CD4-positive, alpha-beta T cell (primary cell): ENCODE measurements at regions not wholly inside any gene's neighbourhood (a gene's known extent, or its start where the extent isn't known, plus 50 kb on each side); places are given as distances from the start of the nearest gene placed in this dataset.

Experiments
- ATAC-seq: fragments of 200-7000 bp; cut with Tn5 transposase; one replicate; pipeline ENCODE4 v1.10.0; 2022; ENCODE audit warnings: mild to moderate bottlenecking; ENCODE audit not compliant: poor library complexity
- CTCF ChIA-PET: fragments of 350-600 bp; sonication (Branson Sonifier 250); formaldehyde crosslinking; loops from one replicate; lab custom pipeline; 2021; ENCODE audit warnings: antibody characterized with exemption, inconsistent platforms; lab: Charles Lee
- POLR2A ChIA-PET: fragments of 350-600 bp; sonication (Branson Sonifier 250); formaldehyde crosslinking; loops from one replicate; lab custom pipeline; 2021; ENCODE audit warnings: antibody characterized with exemption, inconsistent platforms; lab: Charles Lee
- DNase-seq, 14 experiments: peaks; one replicate each; pipeline ENCODE4 v3.0.0-alpha.2; 2013 to 2020; ENCODE audit warnings: mixed read lengths in 2 of 14
- H3K27ac ChIP-seq, 2 donors: one replicate each; pipeline versions ENCODE4 v1.5.1 to v1.7.0; 2013; ENCODE audit warnings: low read length in 2 of 2, low read depth in 1 of 2, mild to moderate bottlenecking in 1 of 2
- H3K27me3 ChIP-seq, 2 experiments: 1 replicate in 1 of 2; 2 replicates in 1 of 2; pipeline versions ENCODE4 v1.6.1 to v1.7.0; 2013; ENCODE audit warnings: low read length in 2 of 2, control low read depth in 1 of 2, mild to moderate bottlenecking in 1 of 2, moderate library complexity in 1 of 2; ENCODE audit not compliant: insufficient read depth in 2 of 2, control insufficient read depth in 1 of 2
- H3K36me3 ChIP-seq: one replicate; pipeline ENCODE4 v1.6.1; 2013; ENCODE audit warnings: low read length, control low read depth; ENCODE audit not compliant: insufficient read depth
- H3K4me1 ChIP-seq: one replicate; pipeline ENCODE4 v1.6.1; 2013; ENCODE audit warnings: low read length, control low read depth; ENCODE audit not compliant: insufficient read depth
- H3K4me3 ChIP-seq: one replicate; pipeline ENCODE4 v1.5.1; 2013; ENCODE audit warnings: mild to moderate bottlenecking, low read length, moderate library complexity
- H3K9me3 ChIP-seq, 2 experiments: 1 replicate in 1 of 2; 2 replicates in 1 of 2; pipeline versions ENCODE4 v1.6.1 to v1.7.0; 2013; ENCODE audit warnings: low read length in 2 of 2, mild to moderate bottlenecking in 2 of 2, control low read depth in 1 of 2, moderate library complexity in 1 of 2; ENCODE audit not compliant: control insufficient read depth in 1 of 2, insufficient read depth in 1 of 2
- H3K27ac Mint-ChIP-seq: one replicate; pipeline ENCODE4 v1.8.0; 2020; ENCODE audit warnings: mixed read lengths
- H3K27me3 Mint-ChIP-seq: one replicate; pipeline ENCODE4 v1.8.0; 2021; ENCODE audit warnings: mixed read lengths
- H3K36me3 Mint-ChIP-seq: one replicate; pipeline ENCODE4 v1.8.0; 2021; ENCODE audit warnings: low read depth, mixed read lengths
- H3K4me1 Mint-ChIP-seq: one replicate; pipeline ENCODE4 v1.8.0; 2021; ENCODE audit warnings: low read depth, mixed read lengths
- H3K4me3 Mint-ChIP-seq: one replicate; pipeline ENCODE4 v1.8.0; 2020; ENCODE audit warnings: mild to moderate bottlenecking, mixed read lengths
- H3K9me3 Mint-ChIP-seq: one replicate; pipeline ENCODE4 v1.8.0; 2020; ENCODE audit warnings: mixed read lengths
- CTCF ChIP-seq: fragments of 200-600 bp; IDR thresholded peaks from one replicate; pipeline ENCODE4 v1.8.0; 2022; ENCODE audit warnings: antibody characterized with exemption, mild to moderate bottlenecking
- intact Hi-C, 2 experiments: fragments of 100-400 bp; cut with DNase I in 1 of 2; cut with micrococcal nuclease in 1 of 2; formaldehyde crosslinking; loops; one replicate each; pipeline versions ENCODE4 v1.15.1 to v1.9.0; 2023 to 2025; cut with DNase I, micrococcal nuclease

GRCh38 chr1:217238945-217239344 lies 391.9 kb downstream of the GPATCH2 start:
- Histone ChIP-seq H3K27me3 (no peaks in the 10 kb centered on the region), H3K36me3 (no peaks in the 10 kb centered on the region), H3K9me3 (no peaks in the 10 kb centered on the region), H3K27ac (no peak overlapping the region), H3K4me1 (no peaks in the 10 kb centered on the region), H3K4me3 (no peak overlapping the region)
- ATAC-seq (no peak), DNase-seq (no peak)
- Mint-ChIP-seq H3K27me3 (no peaks in the 10 kb centered on the region), H3K27ac (no peak overlapping the region), H3K4me1 (no peaks in the 10 kb centered on the region), H3K9me3 (peaks cover 9% of the 10 kb centered on the region), H3K4me3 (no peak overlapping the region), H3K36me3 (no peaks in the 10 kb centered on the region)
- CTCF ChIA-PET, result no interaction called here
- POLR2A ChIA-PET, result no interaction called here
- intact Hi-C loops, result no loop called here
- no peak for TF ChIP-seq CTCF

DNA sequence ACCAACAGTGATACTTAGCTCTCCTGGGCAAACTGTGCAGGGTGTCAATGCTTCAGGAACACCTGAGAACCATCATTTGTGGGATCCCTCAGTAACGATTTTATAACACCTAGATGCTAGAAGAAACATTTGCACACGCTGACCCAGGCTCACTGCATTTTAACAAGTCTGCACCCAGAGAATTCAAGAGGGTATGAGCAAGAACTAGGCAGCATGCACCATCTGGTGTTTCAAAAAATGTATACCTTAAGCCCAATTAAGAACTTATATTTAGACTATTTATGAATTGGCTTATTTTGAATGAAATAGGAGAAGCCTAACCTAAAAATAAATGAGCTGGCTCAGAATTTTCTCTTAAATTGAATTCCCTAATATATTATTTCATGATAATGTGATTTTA lies 400.5 kb downstream of the GPATCH2 start:
- H3K27me3 Mint-ChIP-seq, result no peaks in the 10 kb centered on the region
- ChIA-PET CTCF (no interaction called here), POLR2A (no interaction called here)
- H3K4me1 ChIP-seq, result no peaks in the 10 kb centered on the region
- no peak overlapping the region for H3K4me3 ChIP-seq
- no peak for TF ChIP-seq CTCF
- H3K4me1 Mint-ChIP-seq, result no peaks in the 10 kb centered on the region
- H3K36me3 Mint-ChIP-seq, result no peaks in the 10 kb centered on the region
- ATAC-seq, result no peak
- no peak overlapping the region for H3K27ac Mint-ChIP-seq
- peaks cover 4% of the 10 kb centered on the region for H3K9me3 Mint-ChIP-seq
- H3K9me3 ChIP-seq, result no peaks in the 10 kb centered on the region
- no peaks in the 10 kb centered on the region for H3K27me3 ChIP-seq
- no peak overlapping the region for H3K27ac ChIP-seq
- intact Hi-C loops, result no loop called here
- DNase-seq, result no peak
- H3K4me3 Mint-ChIP-seq, result no peak overlapping the region
- no peaks in the 10 kb centered on the region for H3K36me3 ChIP-seq

GRCh38 chr1:217228689-217229088 lies 402.2 kb downstream of the GPATCH2 start:
- no peaks in the 10 kb centered on the region for H3K36me3 ChIP-seq
- ATAC-seq, result no peak
- no peak overlapping the region for H3K27ac Mint-ChIP-seq
- H3K36me3 Mint-ChIP-seq, result no peaks in the 10 kb centered on the region
- H3K27ac ChIP-seq, result no peak overlapping the region
- DNase-seq, result no peak
- peaks cover 4% of the 10 kb centered on the region for H3K9me3 Mint-ChIP-seq
- ChIA-PET POLR2A (no interaction called here), CTCF (no interaction called here)
- no peak overlapping the region for H3K4me3 ChIP-seq
- TF ChIP-seq CTCF, result no peak
- H3K9me3 ChIP-seq, result no peaks in the 10 kb centered on the region
- intact Hi-C loops, result no loop called here
- no peaks in the 10 kb centered on the region for H3K27me3 ChIP-seq
- H3K27me3 Mint-ChIP-seq, result no peaks in the 10 kb centered on the region
- H3K4me1 Mint-ChIP-seq, result no peaks in the 10 kb centered on the region
- no peak overlapping the region for H3K4me3 Mint-ChIP-seq
- H3K4me1 ChIP-seq, result no peaks in the 10 kb centered on the region
